ENCODE measurements at regions not wholly inside any gene's neighbourhood (a gene's known extent, or its start where the extent isn't known, plus 50 kb on each side); places are given as distances from the start of the nearest gene placed in this dataset.
"Not testable (repeated sequence)": the region's sequence is repeated elsewhere in the genome, so short reads cannot be mapped to it uniquely, and the experiment has no call there.

- Histone ChIP-seq H3K4me3 (ENCODE audit: low read depth in 1 of 2, low read length in 2 of 2) (no peak overlapping the region), H3K27ac (ENCODE audit: low read depth, low read length) (no peak overlapping the region), H3K4me1 (ENCODE audit: control insufficient read depth in 1 of 2, insufficient read depth in 2 of 2, low read length in 2 of 2) (no peaks in the 10 kb centered on the region), H3K9me3 (ENCODE audit: control insufficient read depth in 1 of 2, low read length in 2 of 2) (no peaks in the 10 kb centered on the region), H3K36me3 (ENCODE audit: control insufficient read depth in 1 of 2, insufficient read depth in 2 of 2, low read length in 2 of 2) (no peaks in the 10 kb centered on the region), H3K9ac (ENCODE audit: low read depth in 1 of 2, low read length in 2 of 2) (no peak overlapping the region), H3K27me3 (ENCODE audit: control insufficient read depth in 1 of 2, insufficient read depth in 2 of 2, low read length in 2 of 2) (no peaks in the 10 kb centered on the region)
These were observed 85.9 kb downstream of the POM121L12 start for GRCh38 chr7:53121374-53121773.

GRCh38 chr7:53131697-53132096 is 96.3 kb downstream of the POM121L12 start:
- Histone ChIP-seq H3K9ac (ENCODE audit: low read depth in 1 of 2, low read length in 2 of 2) (no peak overlapping the region), H3K27ac (ENCODE audit: low read depth, low read length) (no peak overlapping the region), H3K4me3 (ENCODE audit: low read depth in 1 of 2, low read length in 2 of 2) (no peak overlapping the region), H3K27me3 (ENCODE audit: control insufficient read depth in 1 of 2, insufficient read depth in 2 of 2, low read length in 2 of 2) (no peaks in the 10 kb centered on the region), H3K9me3 (ENCODE audit: control insufficient read depth in 1 of 2, low read length in 2 of 2) (no peaks in the 10 kb centered on the region), H3K36me3 (ENCODE audit: control insufficient read depth in 1 of 2, insufficient read depth in 2 of 2, low read length in 2 of 2) (no peaks in the 10 kb centered on the region), H3K4me1 (ENCODE audit: control insufficient read depth in 1 of 2, insufficient read depth in 2 of 2, low read length in 2 of 2) (no peaks in the 10 kb centered on the region)

- H3K4me3 ChIP-seq (ENCODE audit: low read depth in 1 of 2, low read length in 2 of 2), result no peak overlapping the region
- H3K27ac ChIP-seq (ENCODE audit: low read depth, low read length), result no peak overlapping the region
- H3K27me3 ChIP-seq (ENCODE audit: control insufficient read depth in 1 of 2, insufficient read depth in 2 of 2, low read length in 2 of 2), result no peaks in the 10 kb centered on the region
- no peaks in the 10 kb centered on the region for H3K4me1 ChIP-seq (ENCODE audit: control insufficient read depth in 1 of 2, insufficient read depth in 2 of 2, low read length in 2 of 2)
- no peak overlapping the region for H3K9ac ChIP-seq (ENCODE audit: low read depth in 1 of 2, low read length in 2 of 2)
- H3K36me3 ChIP-seq (ENCODE audit: control insufficient read depth in 1 of 2, insufficient read depth in 2 of 2, low read length in 2 of 2), result no peaks in the 10 kb centered on the region
- H3K9me3 ChIP-seq (ENCODE audit: control insufficient read depth in 1 of 2, low read length in 2 of 2), result peaks cover 0 to 11% of the 10 kb centered on the region in 2 donors
These were observed 116.1 kb downstream of the POM121L12 start for GRCh38 chr7:53151496-53151895.

- not testable (repeated sequence) for H3K27me3 ChIP-seq (ENCODE audit: control insufficient read depth in 1 of 2, insufficient read depth in 2 of 2, low read length in 2 of 2); H3K9ac ChIP-seq (ENCODE audit: low read depth in 1 of 2, low read length in 2 of 2); H3K36me3 ChIP-seq (ENCODE audit: control insufficient read depth in 1 of 2, insufficient read depth in 2 of 2, low read length in 2 of 2); H3K9me3 ChIP-seq (ENCODE audit: control insufficient read depth in 1 of 2, low read length in 2 of 2); H3K4me3 ChIP-seq (ENCODE audit: low read depth in 1 of 2, low read length in 2 of 2); H3K27ac ChIP-seq (ENCODE audit: low read depth, low read length); H3K4me1 ChIP-seq (ENCODE audit: control insufficient read depth in 1 of 2, insufficient read depth in 2 of 2, low read length in 2 of 2)
These were observed 151.8 kb downstream of the POM121L12 start for GRCh38 chr7:53187184-53187583.

GRCh38 chr7:53191191-53191695 is 155.8 kb downstream of the POM121L12 start:
- H3K4me3 ChIP-seq (ENCODE audit: low read depth in 1 of 2, low read length in 2 of 2), result no peak overlapping the region
- H3K9ac ChIP-seq (ENCODE audit: low read depth in 1 of 2, low read length in 2 of 2), result no peak overlapping the region
- H3K36me3 ChIP-seq (ENCODE audit: control insufficient read depth in 1 of 2, insufficient read depth in 2 of 2, low read length in 2 of 2), result no peaks in the 10 kb centered on the region

GRCh38 chr7:53191836-53192443 is 156.5 kb downstream of the POM121L12 start:
- H3K9ac ChIP-seq (ENCODE audit: low read depth in 1 of 2, low read length in 2 of 2), result no peak overlapping the region
- no peaks in the 10 kb centered on the region for H3K36me3 ChIP-seq (ENCODE audit: control insufficient read depth in 1 of 2, insufficient read depth in 2 of 2, low read length in 2 of 2)
- H3K27me3 ChIP-seq (ENCODE audit: control insufficient read depth in 1 of 2, insufficient read depth in 2 of 2, low read length in 2 of 2), result no peaks in the 10 kb centered on the region
- H3K27ac ChIP-seq (ENCODE audit: low read depth, low read length), result no peak overlapping the region
- no peak overlapping the region for H3K4me3 ChIP-seq (ENCODE audit: low read depth in 1 of 2, low read length in 2 of 2)
- H3K9me3 ChIP-seq (ENCODE audit: control insufficient read depth in 1 of 2, low read length in 2 of 2), result peaks cover 0 to 13% of the 10 kb centered on the region in 2 donors
- H3K4me1 ChIP-seq (ENCODE audit: control insufficient read depth in 1 of 2, insufficient read depth in 2 of 2, low read length in 2 of 2), result no peaks in the 10 kb centered on the region

More at GRCh38 chr7:53191191-53191695, 155.8 kb downstream of the POM121L12 start:
- Histone ChIP-seq H3K27me3 (ENCODE audit: control insufficient read depth in 1 of 2, insufficient read depth in 2 of 2, low read length in 2 of 2) (no peaks in the 10 kb centered on the region), H3K9me3 (ENCODE audit: control insufficient read depth in 1 of 2, low read length in 2 of 2) (peaks cover 0 to 11% of the 10 kb centered on the region in 2 donors), H3K4me1 (ENCODE audit: control insufficient read depth in 1 of 2, insufficient read depth in 2 of 2, low read length in 2 of 2) (no peaks in the 10 kb centered on the region), H3K27ac (ENCODE audit: low read depth, low read length) (no peak overlapping the region)

GRCh38 chr7:53205006-53205405 is 169.6 kb downstream of the POM121L12 start:
- Histone ChIP-seq H3K27ac (ENCODE audit: low read depth, low read length) (no peak overlapping the region), H3K27me3 (ENCODE audit: control insufficient read depth in 1 of 2, insufficient read depth in 2 of 2, low read length in 2 of 2) (no peaks in the 10 kb centered on the region)

GRCh38 chr7:53209129-53209528 is 173.7 kb downstream of the POM121L12 start:
- Histone ChIP-seq H3K27ac (ENCODE audit: low read depth, low read length) (no peak overlapping the region), H3K27me3 (ENCODE audit: control insufficient read depth in 1 of 2, insufficient read depth in 2 of 2, low read length in 2 of 2) (no peaks in the 10 kb centered on the region), H3K9me3 (ENCODE audit: control insufficient read depth in 1 of 2, low read length in 2 of 2) (peaks cover 27 to 33% of the 10 kb centered on the region in 2 donors), H3K4me1 (ENCODE audit: control insufficient read depth in 1 of 2, insufficient read depth in 2 of 2, low read length in 2 of 2) (no peaks in the 10 kb centered on the region), H3K9ac (ENCODE audit: low read depth in 1 of 2, low read length in 2 of 2) (no peak overlapping the region), H3K36me3 (ENCODE audit: control insufficient read depth in 1 of 2, insufficient read depth in 2 of 2, low read length in 2 of 2) (no peaks in the 10 kb centered on the region), H3K4me3 (ENCODE audit: low read depth in 1 of 2, low read length in 2 of 2) (no peak overlapping the region)

More at GRCh38 chr7:53205006-53205405, 169.6 kb downstream of the POM121L12 start:
- H3K36me3 ChIP-seq (ENCODE audit: control insufficient read depth in 1 of 2, insufficient read depth in 2 of 2, low read length in 2 of 2), result no peaks in the 10 kb centered on the region
- no peaks in the 10 kb centered on the region for H3K4me1 ChIP-seq (ENCODE audit: control insufficient read depth in 1 of 2, insufficient read depth in 2 of 2, low read length in 2 of 2)
- H3K4me3 ChIP-seq (ENCODE audit: low read depth in 1 of 2, low read length in 2 of 2), result no peak overlapping the region
- H3K9me3 ChIP-seq (ENCODE audit: control insufficient read depth in 1 of 2, low read length in 2 of 2), result peaks cover 17% of the 10 kb centered on the region in 2 donors
- H3K9ac ChIP-seq (ENCODE audit: low read depth in 1 of 2, low read length in 2 of 2), result no peak overlapping the region

GRCh38 chr7:53214463-53214862 is 179.0 kb downstream of the POM121L12 start:
- no peak overlapping the region for H3K9ac ChIP-seq (ENCODE audit: low read depth in 1 of 2, low read length in 2 of 2)
- H3K27me3 ChIP-seq (ENCODE audit: control insufficient read depth in 1 of 2, insufficient read depth in 2 of 2, low read length in 2 of 2), result no peaks in the 10 kb centered on the region
- peaks cover 32 to 43% of the 10 kb centered on the region in 2 donors for H3K9me3 ChIP-seq (ENCODE audit: control insufficient read depth in 1 of 2, low read length in 2 of 2)
- H3K4me3 ChIP-seq (ENCODE audit: low read depth in 1 of 2, low read length in 2 of 2), result no peak overlapping the region
- H3K4me1 ChIP-seq (ENCODE audit: control insufficient read depth in 1 of 2, insufficient read depth in 2 of 2, low read length in 2 of 2), result no peaks in the 10 kb centered on the region
- no peaks in the 10 kb centered on the region for H3K36me3 ChIP-seq (ENCODE audit: control insufficient read depth in 1 of 2, insufficient read depth in 2 of 2, low read length in 2 of 2)
- no peak overlapping the region for H3K27ac ChIP-seq (ENCODE audit: low read depth, low read length)

GRCh38 chr7:53218730-53219504 is 183.5 kb downstream of the POM121L12 start:
- Histone ChIP-seq H3K9ac (ENCODE audit: low read depth in 1 of 2, low read length in 2 of 2) (no peak overlapping the region), H3K9me3 (ENCODE audit: control insufficient read depth in 1 of 2, low read length in 2 of 2) (peaks cover 16% of the 10 kb centered on the region in 2 donors), H3K4me3 (ENCODE audit: low read depth in 1 of 2, low read length in 2 of 2) (peak overlapping the region in 1 of 2 donors; percentile 16), H3K27ac (ENCODE audit: low read depth, low read length) (no peak overlapping the region), H3K27me3 (ENCODE audit: control insufficient read depth in 1 of 2, insufficient read depth in 2 of 2, low read length in 2 of 2) (no peaks in the 10 kb centered on the region), H3K36me3 (ENCODE audit: control insufficient read depth in 1 of 2, insufficient read depth in 2 of 2, low read length in 2 of 2) (no peaks in the 10 kb centered on the region), H3K4me1 (ENCODE audit: control insufficient read depth in 1 of 2, insufficient read depth in 2 of 2, low read length in 2 of 2) (no peaks in the 10 kb centered on the region)

Measured in duodenal mucosa (tissue), 2 donors.